ENCODE measurements at regions not wholly inside any gene's neighbourhood (a gene's known extent, or its start where the extent isn't known, plus 50 kb on each side); places are given as distances from the start of the nearest gene placed in this dataset.

GRCh38 chr2:134788417-134788816 is 50.0 kb upstream of the ACMSD start:
- TF ChIP-seq CTCF (conservative IDR thresholded peaks at IDR 0.05; ENCODE audit: low read depth, low read length) (no peak), EZH2 (IDR thresholded peaks at IDR 0.05; ENCODE audit: low read length, unreplicated experiment) (no peak), EZH2phosphoT487 (IDR thresholded peaks at IDR 0.05; ENCODE audit: borderline replicate concordance, low read length) (no peak)

All from PC-3 (cell line).